CD4-positive, alpha-beta T cell (primary cell): ENCODE measurements at regions not wholly inside any gene's neighbourhood (a gene's known extent, or its start where the extent isn't known, plus 50 kb on each side); places are given as distances from the start of the nearest gene placed in this dataset.

Experiments used
- ATAC-seq: fragments of 200-7000 bp; cut with Tn5 transposase; one replicate; pipeline ENCODE4 v1.10.0; 2022; ENCODE audit warnings: mild to moderate bottlenecking; ENCODE audit not compliant: poor library complexity
- CTCF ChIA-PET: fragments of 350-600 bp; sonication (Branson Sonifier 250); formaldehyde crosslinking; loops from one replicate; lab custom pipeline; 2021; ENCODE audit warnings: antibody characterized with exemption, inconsistent platforms; lab: Charles Lee
- POLR2A ChIA-PET: fragments of 350-600 bp; sonication (Branson Sonifier 250); formaldehyde crosslinking; loops from one replicate; lab custom pipeline; 2021; ENCODE audit warnings: antibody characterized with exemption, inconsistent platforms; lab: Charles Lee
- DNase-seq, 14 experiments: peaks; one replicate each; pipeline ENCODE4 v3.0.0-alpha.2; 2013 to 2020; ENCODE audit warnings: mixed read lengths in 2 of 14
- H3K27ac ChIP-seq, 2 donors: one replicate each; pipeline versions ENCODE4 v1.5.1 to v1.7.0; 2013; ENCODE audit warnings: low read length in 2 of 2, low read depth in 1 of 2, mild to moderate bottlenecking in 1 of 2
- H3K27me3 ChIP-seq, 2 experiments: 1 replicate in 1 of 2; 2 replicates in 1 of 2; pipeline versions ENCODE4 v1.6.1 to v1.7.0; 2013; ENCODE audit warnings: low read length in 2 of 2, control low read depth in 1 of 2, mild to moderate bottlenecking in 1 of 2, moderate library complexity in 1 of 2; ENCODE audit not compliant: insufficient read depth in 2 of 2, control insufficient read depth in 1 of 2
- H3K36me3 ChIP-seq: one replicate; pipeline ENCODE4 v1.6.1; 2013; ENCODE audit warnings: low read length, control low read depth; ENCODE audit not compliant: insufficient read depth
- H3K4me1 ChIP-seq: one replicate; pipeline ENCODE4 v1.6.1; 2013; ENCODE audit warnings: low read length, control low read depth; ENCODE audit not compliant: insufficient read depth
- H3K4me3 ChIP-seq: one replicate; pipeline ENCODE4 v1.5.1; 2013; ENCODE audit warnings: mild to moderate bottlenecking, low read length, moderate library complexity
- H3K9me3 ChIP-seq, 2 experiments: 1 replicate in 1 of 2; 2 replicates in 1 of 2; pipeline versions ENCODE4 v1.6.1 to v1.7.0; 2013; ENCODE audit warnings: low read length in 2 of 2, mild to moderate bottlenecking in 2 of 2, control low read depth in 1 of 2, moderate library complexity in 1 of 2; ENCODE audit not compliant: control insufficient read depth in 1 of 2, insufficient read depth in 1 of 2
- H3K27ac Mint-ChIP-seq: one replicate; pipeline ENCODE4 v1.8.0; 2020; ENCODE audit warnings: mixed read lengths
- H3K27me3 Mint-ChIP-seq: one replicate; pipeline ENCODE4 v1.8.0; 2021; ENCODE audit warnings: mixed read lengths
- H3K36me3 Mint-ChIP-seq: one replicate; pipeline ENCODE4 v1.8.0; 2021; ENCODE audit warnings: low read depth, mixed read lengths
- H3K4me1 Mint-ChIP-seq: one replicate; pipeline ENCODE4 v1.8.0; 2021; ENCODE audit warnings: low read depth, mixed read lengths
- H3K4me3 Mint-ChIP-seq: one replicate; pipeline ENCODE4 v1.8.0; 2020; ENCODE audit warnings: mild to moderate bottlenecking, mixed read lengths
- H3K9me3 Mint-ChIP-seq: one replicate; pipeline ENCODE4 v1.8.0; 2020; ENCODE audit warnings: mixed read lengths
- intact Hi-C, 2 experiments: fragments of 100-400 bp; cut with DNase I in 1 of 2; cut with micrococcal nuclease in 1 of 2; formaldehyde crosslinking; loops; one replicate each; pipeline versions ENCODE4 v1.15.1 to v1.9.0; 2023 to 2025; cut with DNase I, micrococcal nuclease
- TF ChIP-seq, protein P1 (sequence below): fragments of 200-600 bp; IDR thresholded peaks from one replicate; pipeline ENCODE4 v1.8.0; 2022; ENCODE audit warnings: antibody characterized with exemption, mild to moderate bottlenecking

DNA sequence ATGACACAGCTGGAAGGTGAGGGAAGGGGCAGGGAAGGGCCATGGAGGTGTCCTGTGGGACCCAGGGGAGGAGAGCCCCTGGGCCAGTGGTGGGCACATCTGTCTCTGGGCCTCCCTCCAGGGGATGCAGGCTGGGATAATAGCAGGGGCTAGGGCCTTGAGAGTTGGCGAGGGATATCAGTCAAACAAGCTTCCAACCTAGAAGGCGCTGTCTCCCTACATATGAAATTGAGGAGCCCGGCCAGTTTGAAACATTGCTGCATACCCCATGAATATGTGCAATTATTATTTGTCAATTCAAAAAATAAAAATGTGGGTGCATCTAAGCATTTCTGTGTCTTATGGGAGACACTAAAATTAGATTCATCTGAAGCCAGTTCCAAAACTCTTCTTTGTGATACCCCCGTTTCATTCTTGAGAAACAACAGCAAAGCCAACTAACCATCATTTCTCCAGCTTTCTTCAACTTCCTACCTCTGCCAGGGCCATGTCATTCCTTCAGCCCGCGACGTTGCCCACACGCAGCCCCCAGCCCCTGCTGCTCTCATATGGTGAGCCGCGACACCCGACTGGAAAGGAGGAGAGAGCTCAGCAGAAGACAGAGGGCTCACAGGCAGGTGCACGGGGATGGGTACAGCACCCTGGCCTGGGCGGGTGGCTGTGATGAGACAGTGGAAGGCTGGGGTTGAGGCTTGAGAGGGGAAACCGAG lies 418.7 kb downstream of the GLRX3 start:
- TF ChIP-seq, protein P1, sequence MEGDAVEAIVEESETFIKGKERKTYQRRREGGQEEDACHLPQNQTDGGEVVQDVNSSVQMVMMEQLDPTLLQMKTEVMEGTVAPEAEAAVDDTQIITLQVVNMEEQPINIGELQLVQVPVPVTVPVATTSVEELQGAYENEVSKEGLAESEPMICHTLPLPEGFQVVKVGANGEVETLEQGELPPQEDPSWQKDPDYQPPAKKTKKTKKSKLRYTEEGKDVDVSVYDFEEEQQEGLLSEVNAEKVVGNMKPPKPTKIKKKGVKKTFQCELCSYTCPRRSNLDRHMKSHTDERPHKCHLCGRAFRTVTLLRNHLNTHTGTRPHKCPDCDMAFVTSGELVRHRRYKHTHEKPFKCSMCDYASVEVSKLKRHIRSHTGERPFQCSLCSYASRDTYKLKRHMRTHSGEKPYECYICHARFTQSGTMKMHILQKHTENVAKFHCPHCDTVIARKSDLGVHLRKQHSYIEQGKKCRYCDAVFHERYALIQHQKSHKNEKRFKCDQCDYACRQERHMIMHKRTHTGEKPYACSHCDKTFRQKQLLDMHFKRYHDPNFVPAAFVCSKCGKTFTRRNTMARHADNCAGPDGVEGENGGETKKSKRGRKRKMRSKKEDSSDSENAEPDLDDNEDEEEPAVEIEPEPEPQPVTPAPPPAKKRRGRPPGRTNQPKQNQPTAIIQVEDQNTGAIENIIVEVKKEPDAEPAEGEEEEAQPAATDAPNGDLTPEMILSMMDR: no peak
- H3K9me3 Mint-ChIP-seq: no peaks in the 10 kb centered on the region
- CTCF ChIA-PET: no interaction called here
- H3K27me3 ChIP-seq: no peaks in the 10 kb centered on the region
- POLR2A ChIA-PET: no interaction called here
- no peak for DNase-seq
- no peak overlapping the region for H3K27ac Mint-ChIP-seq
- no peaks in the 10 kb centered on the region for H3K36me3 ChIP-seq
- H3K4me3 Mint-ChIP-seq: no peak overlapping the region
- no peaks in the 10 kb centered on the region for H3K27me3 Mint-ChIP-seq
- intact Hi-C loops: no loop called here
- no peak overlapping the region for H3K27ac ChIP-seq
- no peaks in the 10 kb centered on the region for H3K36me3 Mint-ChIP-seq
- H3K4me3 ChIP-seq: no peak overlapping the region
- H3K4me1 ChIP-seq: no peaks in the 10 kb centered on the region
- ATAC-seq: no peak
- H3K9me3 ChIP-seq: peaks cover 0 to 29% of the 10 kb centered on the region in 2 experiments
- no peaks in the 10 kb centered on the region for H3K4me1 Mint-ChIP-seq

GRCh38 chr10:130555411-130555750 lies 419.2 kb downstream of the GLRX3 start:
- POLR2A ChIA-PET: no interaction called here
- Mint-ChIP-seq H3K27ac (no peak overlapping the region), H3K4me1 (no peaks in the 10 kb centered on the region), H3K27me3 (no peaks in the 10 kb centered on the region), H3K4me3 (no peak overlapping the region), H3K9me3 (no peaks in the 10 kb centered on the region), H3K36me3 (no peaks in the 10 kb centered on the region)
- CTCF ChIA-PET: no interaction called here
- intact Hi-C loops: no loop called here
- Histone ChIP-seq H3K36me3 (no peaks in the 10 kb centered on the region), H3K27me3 (no peaks in the 10 kb centered on the region), H3K27ac (no peak overlapping the region), H3K9me3 (peaks cover 0 to 34% of the 10 kb centered on the region in 2 experiments), H3K4me3 (no peak overlapping the region), H3K4me1 (no peaks in the 10 kb centered on the region)
- ATAC-seq (no peak), DNase-seq (no peak)
- TF ChIP-seq, protein P1: no peak

- no peak for DNase-seq
Measured at GRCh38 chr10:130557181-130557845, 421.1 kb downstream of the GLRX3 start.

More at GRCh38 chr10:130557181-130557845, 421.1 kb downstream of the GLRX3 start:
- ChIA-PET POLR2A (no interaction called here), CTCF (no interaction called here)
- peaks cover 0 to 36% of the 10 kb centered on the region in 2 experiments for H3K9me3 ChIP-seq
- no peak overlapping the region for H3K4me3 Mint-ChIP-seq
- H3K27me3 Mint-ChIP-seq: peaks cover 4% of the 10 kb centered on the region
- H3K4me3 ChIP-seq: no peak overlapping the region
- H3K27ac ChIP-seq: no peak overlapping the region
- ATAC-seq: no peak
- no peaks in the 10 kb centered on the region for H3K36me3 Mint-ChIP-seq
- intact Hi-C loops: no loop called here
- no peaks in the 10 kb centered on the region for H3K36me3 ChIP-seq
- TF ChIP-seq, protein P1: no peak
- H3K27ac Mint-ChIP-seq: no peak overlapping the region
- no peaks in the 10 kb centered on the region for H3K4me1 Mint-ChIP-seq
- H3K9me3 Mint-ChIP-seq: no peaks in the 10 kb centered on the region
- no peaks in the 10 kb centered on the region for H3K27me3 ChIP-seq
- no peaks in the 10 kb centered on the region for H3K4me1 ChIP-seq
